IMR-90 (cell line): ENCODE measurements at regions not wholly inside any gene's neighbourhood (a gene's known extent, or its start where the extent isn't known, plus 50 kb on each side); places are given as distances from the start of the nearest gene placed in this dataset.

ENCODE experiments used
- ATAC-seq: fragments of 200-7000 bp; cut with Tn5 transposase; 2 replicates; pipeline ENCODE4 v1.9.1; 2020; ENCODE audit warnings: low read depth, mild to moderate bottlenecking, moderate library complexity
- BruUV-seq: library from RNA; stranded (reverse); fragments of 400-500 nt; replicated peaks from 2 replicates; lab custom pipeline; 2021; lab: Mats Ljungman, UMichigan
- CTCF ChIA-PET: fragments of 300-600 bp; formaldehyde crosslinking; extraction: SDS; loops from one replicate; lab custom pipeline; 2021; ENCODE audit warnings: antibody characterized with exemption; lab: Yijun Ruan, JAX
- POLR2A ChIA-PET: fragments of 300-600 bp; sonication (Branson Sonifier 250); formaldehyde crosslinking; loops from one replicate; lab custom pipeline; 2022; ENCODE audit warnings: antibody characterized with exemption; ENCODE audit not compliant: unreplicated experiment; lab: Charles Lee
- DNase-seq: peaks from one replicate; pipeline ENCODE4 v3.0.0; 2013
- H2AFZ ChIP-seq: replicated peaks from 2 replicates; pipeline ENCODE3; 2013; ENCODE audit warnings: low read length, mild to moderate bottlenecking; ENCODE audit not compliant: poor library complexity
- H2AK5ac ChIP-seq: 2 replicates; pipeline ENCODE4 v1.6.1; 2013; ENCODE audit warnings: low read depth, low read length, inconsistent platforms
- H2AK9ac ChIP-seq: replicated peaks from 2 replicates; pipeline ENCODE3; 2013; ENCODE audit warnings: mild to moderate bottlenecking, low read depth, low read length, moderate library complexity; ENCODE audit not compliant: poor library complexity
- H2BK120ac ChIP-seq: 2 replicates; pipeline ENCODE4 v1.6.1; 2013; ENCODE audit warnings: low read depth, low read length, inconsistent platforms
- H2BK15ac ChIP-seq: 3 replicates; pipeline ENCODE4 v1.6.1; 2013; ENCODE audit warnings: low read depth, low read length, inconsistent platforms
- H2BK20ac ChIP-seq: 2 replicates; pipeline ENCODE4 v1.6.1; 2013; ENCODE audit warnings: low read depth, mild to moderate bottlenecking, inconsistent platforms, low read length, moderate library complexity
- H2BK5ac ChIP-seq: 2 replicates; pipeline ENCODE4 v1.6.1; 2013; ENCODE audit warnings: mild to moderate bottlenecking, low read depth, low read length, inconsistent platforms; ENCODE audit not compliant: poor library complexity, severe bottlenecking
- H3K14ac ChIP-seq: replicated peaks from 2 replicates; pipeline ENCODE4 v1.6.1; 2013; ENCODE audit warnings: low read depth, low read length, inconsistent platforms
- H3K18ac ChIP-seq: 2 replicates; pipeline ENCODE4 v1.6.1; 2013; ENCODE audit warnings: low read depth, low read length, control low read depth
- H3K23ac ChIP-seq: 2 replicates; pipeline ENCODE4 v1.6.1; 2013; ENCODE audit warnings: low read depth, low read length, inconsistent platforms
- H3K27ac ChIP-seq: 2 replicates; pipeline ENCODE4 v1.5.1; 2013; ENCODE audit warnings: mild to moderate bottlenecking, control low read depth, low read length; ENCODE audit not compliant: insufficient read depth
- H3K27me3 ChIP-seq: 2 replicates; pipeline ENCODE4 v1.6.1; 2013; ENCODE audit warnings: low read length; ENCODE audit not compliant: control insufficient read depth, insufficient read depth
- H3K36me3 ChIP-seq: 2 replicates; pipeline ENCODE4 v1.6.1; 2013; ENCODE audit warnings: low read length, mixed read lengths; ENCODE audit not compliant: control insufficient read depth, insufficient read depth
- H3K4ac ChIP-seq: 2 replicates; pipeline ENCODE4 v1.6.1; 2013; ENCODE audit warnings: low read depth, low read length, inconsistent platforms
- H3K4me1 ChIP-seq: 2 replicates; pipeline ENCODE4 v1.6.1; 2013; ENCODE audit warnings: low read length, mixed read lengths; ENCODE audit not compliant: control insufficient read depth, insufficient read depth
- H3K4me2 ChIP-seq: 2 replicates; pipeline ENCODE4 v1.6.1; 2013; ENCODE audit warnings: low read depth, mild to moderate bottlenecking, control low read depth, low read length, moderate library complexity
- H3K4me3 ChIP-seq: 2 replicates; pipeline ENCODE4 v1.5.1; 2013; ENCODE audit warnings: low read depth, mild to moderate bottlenecking, control low read depth, low read length, moderate library complexity; ENCODE audit not compliant: insufficient read depth
- H3K56ac ChIP-seq: 2 replicates; pipeline ENCODE4 v1.6.1; 2013; ENCODE audit warnings: low read length, inconsistent platforms; ENCODE audit not compliant: insufficient read depth; ENCODE audit errors: extremely low read depth
- H3K79me1 ChIP-seq, 2 experiments: 2 replicates each; pipeline ENCODE4 v1.6.1; 2013; ENCODE audit warnings: low read length in 2 of 2, inconsistent platforms in 1 of 2, low read depth in 1 of 2
- H3K9ac ChIP-seq: 2 replicates; pipeline ENCODE4 v1.6.1; 2013; ENCODE audit warnings: low read depth, low read length, control low read depth
- H3K9me1 ChIP-seq: 2 replicates; pipeline ENCODE4 v1.6.1; 2013; ENCODE audit warnings: low read length, inconsistent platforms; ENCODE audit not compliant: insufficient read depth
- H3K9me3 ChIP-seq: 2 replicates; pipeline ENCODE4 v1.6.1; 2013; ENCODE audit warnings: low read length; ENCODE audit not compliant: control insufficient read depth, insufficient read depth
- H4K20me1 ChIP-seq: 2 replicates; pipeline ENCODE4 v1.6.1; 2013; ENCODE audit warnings: low read length, inconsistent platforms; ENCODE audit not compliant: insufficient read depth
- H4K5ac ChIP-seq: 2 replicates; pipeline ENCODE4 v1.6.1; 2013; ENCODE audit warnings: mild to moderate bottlenecking, low read depth, low read length, control low read depth
- H4K8ac ChIP-seq, 2 experiments: 2 replicates each; pipeline ENCODE4 v1.6.1; 2013; ENCODE audit warnings: low read depth in 2 of 2, low read length in 2 of 2, control low read depth in 1 of 2, inconsistent platforms in 1 of 2
- H4K91ac ChIP-seq: 2 replicates; pipeline ENCODE4 v1.6.1; 2013; ENCODE audit warnings: low read depth, low read length, inconsistent platforms; ENCODE audit not compliant: insufficient read depth
- CEBPB ChIP-seq: IDR thresholded peaks from 2 replicates; pipeline ENCODE4 v1.6.1; 2012; ENCODE audit warnings: low read depth, low read length, improper control_type of control experiment
- CTCF ChIP-seq: conservative IDR thresholded peaks from 2 replicates; pipeline ENCODE4 v1.5.1; 2012; ENCODE audit warnings: mild to moderate bottlenecking, low read depth, low read length, improper control_type of control experiment
- ELK1 ChIP-seq: fragments of 150-350 bp; IDR thresholded peaks from 2 replicates; pipeline ENCODE4 v1.6.1; 2016; ENCODE audit warnings: low read depth, mild to moderate bottlenecking, low read length, moderate library complexity, borderline replicate concordance
- FOS ChIP-seq: fragments of 150-350 bp; IDR thresholded peaks from 2 replicates; pipeline ENCODE4 v1.6.1; 2016; ENCODE audit warnings: low read depth, low read length
- MXI1 ChIP-seq: IDR thresholded peaks from 2 replicates; pipeline ENCODE4 v1.6.1; 2012; ENCODE audit warnings: low read depth, mild to moderate bottlenecking, low read length, moderate library complexity, borderline replicate concordance
- POLR2A ChIP-seq: IDR thresholded peaks from 2 replicates; pipeline ENCODE4 v1.6.1; 2012; ENCODE audit warnings: mild to moderate bottlenecking, low read depth, low read length
- WGBS, 2 experiments: methylation state at CpG; one replicate each; pipeline versions ENCODE4 v1.1.5 to v1.1.7; 2013; ENCODE audit warnings: missing lambda C conversion rate in 2 of 2; ENCODE audit not compliant: insufficient read length in 1 of 2; ENCODE audit errors: extremely low coverage in 2 of 2; 5-methylcytosine and 5-hydroxymethylcytosine counted together
- dilution Hi-C: fragments of 300-500 bp; cut with HindIII; formaldehyde crosslinking; loops from one replicate; pipeline ENCODE4 v1.14.3; 2018; ENCODE audit warnings: low sequenced_read_pairs; ENCODE audit not compliant: unreplicated experiment
- in situ Hi-C: fragments of 300-500 bp; cut with MboI; formaldehyde crosslinking; loops from 3 replicates; pipeline ENCODE4 v1.14.3; 2019; ENCODE audit warnings: low sequenced_read_pairs, inconsistent platforms, mixed read lengths
- intact Hi-C: fragments of 100-400 bp; cut with micrococcal nuclease; formaldehyde crosslinking; loops from 2 replicates; pipeline ENCODE4 v1.10.0; 2022

- Histone ChIP-seq H3K36me3 (no peaks in the 10 kb centered on the region), H3K4me3 (no peak overlapping the region), H2BK120ac (no peak overlapping the region), H4K8ac (no peak overlapping the region), H3K4me2 (no peak overlapping the region), H2BK20ac (no peak overlapping the region), H2AK5ac (no peak overlapping the region), H3K9ac (no peak overlapping the region), H4K91ac (no peak overlapping the region), H3K27ac (no peak overlapping the region), H2BK5ac (no peak overlapping the region), H3K9me1 (no peaks in the 10 kb centered on the region), H3K27me3 (no peaks in the 10 kb centered on the region), H3K4me1 (no peaks in the 10 kb centered on the region), H2AFZ (no peak overlapping the region), H3K4ac (no peak overlapping the region), H4K20me1 (no peaks in the 10 kb centered on the region), H3K79me1 (no peaks in the 10 kb centered on the region), H3K56ac (no peak overlapping the region), H2AK9ac (no peak overlapping the region), H3K9me3 (no peaks in the 10 kb centered on the region), H3K23ac (no peak overlapping the region), H2BK15ac (no peak overlapping the region), H4K5ac (no peak overlapping the region), H3K14ac (no peak overlapping the region), H3K18ac (no peak overlapping the region)
- no CpG with 5 or more reads among the region's 2 CpGs for WGBS, 2 experiments
- DNase-seq (no peak), ATAC-seq (no peak)
- ChIA-PET POLR2A (no interaction called here), CTCF (no interaction called here)
- dilution Hi-C loops, result no loop called here
- intact Hi-C loops, result no loop called here
- in situ Hi-C loops, result no loop called here
- TF ChIP-seq POLR2A, result no peak
- TF ChIP-seq CTCF, result no peak
- no peak for TF ChIP-seq FOS
- no peak for TF ChIP-seq CEBPB
- no peak for TF ChIP-seq MXI1
- TF ChIP-seq ELK1, result no peak
- BruUV-seq, result no TSS peak
Measured at GRCh38 chrX:120727452-120727851, 97.6 kb upstream of the C1GALT1C1 start.
